ENCODE measurements at regions not wholly inside any gene's neighbourhood (a gene's known extent, or its start where the extent isn't known, plus 50 kb on each side); places are given as distances from the start of the nearest gene placed in this dataset.

- Histone ChIP-seq H3K4ac (ENCODE audit: low read length) (no peak overlapping the region), H3K4me3 (ENCODE audit: low read length in 2 of 2) (no peak overlapping the region), H3K14ac (ENCODE audit: low read length) (no peak overlapping the region), H3K27ac (replicated peaks; ENCODE audit: low read length) (no peak overlapping the region), H3K36me3 (replicated peaks in 1 of 2; ENCODE audit: control insufficient read depth in 2 of 2, insufficient read depth in 2 of 2, low read length in 2 of 2) (no peaks in the 10 kb centered on the region), H3K9ac (ENCODE audit: low read depth, low read length, poor library complexity) (no peak overlapping the region), H3K23ac (ENCODE audit: low read depth, low read length, poor library complexity) (no peak overlapping the region), H2BK120ac (ENCODE audit: low read depth, low read length) (no peak overlapping the region), H2BK12ac (ENCODE audit: low read length) (no peak overlapping the region), H3K79me1 (ENCODE audit: low read depth, low read length) (no peaks in the 10 kb centered on the region), H4K8ac (ENCODE audit: low read depth, low read length) (no peak overlapping the region), H3K27me3 (ENCODE audit: control insufficient read depth in 3 of 3, insufficient read depth in 3 of 3, low read depth in 1 of 3, low read length in 3 of 3) (no peaks in the 10 kb centered on the region), H2AK5ac (ENCODE audit: low read depth, low read length) (no peak overlapping the region), H2BK5ac (ENCODE audit: low read length) (no peak overlapping the region), H3K4me1 (ENCODE audit: control insufficient read depth in 2 of 2, insufficient read depth in 1 of 2, low read depth in 1 of 2, low read length in 2 of 2) (no peaks in the 10 kb centered on the region), H3K18ac (ENCODE audit: low read length) (no peak overlapping the region), H3K9me3 (replicated peaks in 1 of 2; ENCODE audit: control insufficient read depth in 2 of 2, insufficient read depth in 1 of 2, low read depth in 1 of 2, low read length in 2 of 2) (no peaks in the 10 kb centered on the region), H4K91ac (ENCODE audit: low read depth, low read length, poor library complexity) (no peak overlapping the region), H3K4me2 (ENCODE audit: insufficient read depth, low read length, poor library complexity, severe bottlenecking) (no peak overlapping the region), H2BK15ac (ENCODE audit: low read length) (no peak overlapping the region), H2AFZ (ENCODE audit: low read length) (no peak overlapping the region)
- no peak for DNase-seq (ENCODE audit: low spot score)
- WGBS, 2 donors (ENCODE audit: extremely low coverage in 2 of 2, insufficient read length in 2 of 2, insufficient replicate concordance in 1 of 2): no CpG with 5 or more reads among the region's 5 CpGs
Observed at GRCh38 chrX:81996166-81996565, 794.3 kb downstream of the SH3BGRL start.

- Histone ChIP-seq H3K4me3 (ENCODE audit: low read length in 2 of 2) (no peak overlapping the region), H3K18ac (ENCODE audit: low read length) (no peak overlapping the region), H3K79me1 (ENCODE audit: low read depth, low read length) (no peaks in the 10 kb centered on the region), H4K91ac (ENCODE audit: low read depth, low read length, poor library complexity) (no peak overlapping the region), H2BK15ac (ENCODE audit: low read length) (no peak overlapping the region), H4K8ac (ENCODE audit: low read depth, low read length) (no peak overlapping the region), H3K4me1 (ENCODE audit: control insufficient read depth in 2 of 2, insufficient read depth in 1 of 2, low read depth in 1 of 2, low read length in 2 of 2) (no peaks in the 10 kb centered on the region), H2AK5ac (ENCODE audit: low read depth, low read length) (no peak overlapping the region), H3K36me3 (replicated peaks in 1 of 2; ENCODE audit: control insufficient read depth in 2 of 2, insufficient read depth in 2 of 2, low read length in 2 of 2) (no peaks in the 10 kb centered on the region), H3K23ac (ENCODE audit: low read depth, low read length, poor library complexity) (no peak overlapping the region), H3K9ac (ENCODE audit: low read depth, low read length, poor library complexity) (no peak overlapping the region), H3K27ac (replicated peaks; ENCODE audit: low read length) (no peak overlapping the region), H2BK5ac (ENCODE audit: low read length) (no peak overlapping the region), H3K27me3 (ENCODE audit: control insufficient read depth in 3 of 3, insufficient read depth in 3 of 3, low read depth in 1 of 3, low read length in 3 of 3) (no peaks in the 10 kb centered on the region), H3K4me2 (ENCODE audit: insufficient read depth, low read length, poor library complexity, severe bottlenecking) (no peak overlapping the region), H3K4ac (ENCODE audit: low read length) (no peak overlapping the region), H2BK120ac (ENCODE audit: low read depth, low read length) (no peak overlapping the region), H3K9me3 (replicated peaks in 1 of 2; ENCODE audit: control insufficient read depth in 2 of 2, insufficient read depth in 1 of 2, low read depth in 1 of 2, low read length in 2 of 2) (no peaks in the 10 kb centered on the region), H2BK12ac (ENCODE audit: low read length) (no peak overlapping the region), H2AFZ (ENCODE audit: low read length) (no peak overlapping the region), H3K14ac (ENCODE audit: low read length) (no peak overlapping the region)
- no peak for DNase-seq (ENCODE audit: low spot score)
- no CpG with 5 or more reads among the region's 10 CpGs for WGBS, 2 donors (ENCODE audit: extremely low coverage in 2 of 2, insufficient read length in 2 of 2, insufficient replicate concordance in 1 of 2)
Observed at GRCh38 chrX:82029571-82030218, 827.8 kb downstream of the SH3BGRL start.

- no peak for DNase-seq (ENCODE audit: low spot score)
- Histone ChIP-seq H3K27me3 (ENCODE audit: control insufficient read depth in 3 of 3, insufficient read depth in 3 of 3, low read depth in 1 of 3, low read length in 3 of 3) (no peaks in the 10 kb centered on the region), H3K4me3 (ENCODE audit: low read length in 2 of 2) (no peak overlapping the region), H2BK12ac (ENCODE audit: low read length) (no peak overlapping the region), H3K14ac (ENCODE audit: low read length) (no peak overlapping the region), H3K18ac (ENCODE audit: low read length) (no peak overlapping the region), H3K4me2 (ENCODE audit: insufficient read depth, low read length, poor library complexity, severe bottlenecking) (no peak overlapping the region), H3K79me1 (ENCODE audit: low read depth, low read length) (no peaks in the 10 kb centered on the region), H3K27ac (replicated peaks; ENCODE audit: low read length) (no peak overlapping the region), H3K4ac (ENCODE audit: low read length) (no peak overlapping the region), H2AFZ (ENCODE audit: low read length) (no peak overlapping the region), H2BK120ac (ENCODE audit: low read depth, low read length) (no peak overlapping the region), H4K91ac (ENCODE audit: low read depth, low read length, poor library complexity) (no peak overlapping the region), H3K9me3 (replicated peaks in 1 of 2; ENCODE audit: control insufficient read depth in 2 of 2, insufficient read depth in 1 of 2, low read depth in 1 of 2, low read length in 2 of 2) (no peaks in the 10 kb centered on the region), H3K4me1 (ENCODE audit: control insufficient read depth in 2 of 2, insufficient read depth in 1 of 2, low read depth in 1 of 2, low read length in 2 of 2) (no peaks in the 10 kb centered on the region), H3K23ac (ENCODE audit: low read depth, low read length, poor library complexity) (no peak overlapping the region), H3K9ac (ENCODE audit: low read depth, low read length, poor library complexity) (no peak overlapping the region), H2BK5ac (ENCODE audit: low read length) (no peak overlapping the region), H2AK5ac (ENCODE audit: low read depth, low read length) (no peak overlapping the region), H4K8ac (ENCODE audit: low read depth, low read length) (no peak overlapping the region), H3K36me3 (replicated peaks in 1 of 2; ENCODE audit: control insufficient read depth in 2 of 2, insufficient read depth in 2 of 2, low read length in 2 of 2) (no peaks in the 10 kb centered on the region), H2BK15ac (ENCODE audit: low read length) (no peak overlapping the region)
- no CpG with 5 or more reads among the region's 1 CpG for WGBS, 2 donors (ENCODE audit: extremely low coverage in 2 of 2, insufficient read length in 2 of 2, insufficient replicate concordance in 1 of 2)
Observed at GRCh38 chrX:82031250-82031649, 829.3 kb downstream of the SH3BGRL start.

GRCh38 chrX:82038793-82039192 lies 836.9 kb downstream of the SH3BGRL start:
- Histone ChIP-seq H2BK5ac (ENCODE audit: low read length) (no peak overlapping the region), H3K27me3 (ENCODE audit: control insufficient read depth in 3 of 3, insufficient read depth in 3 of 3, low read depth in 1 of 3, low read length in 3 of 3) (no peaks in the 10 kb centered on the region), H3K4me1 (ENCODE audit: control insufficient read depth in 2 of 2, insufficient read depth in 1 of 2, low read depth in 1 of 2, low read length in 2 of 2) (no peaks in the 10 kb centered on the region), H2AK5ac (ENCODE audit: low read depth, low read length) (no peak overlapping the region), H3K79me1 (ENCODE audit: low read depth, low read length) (no peaks in the 10 kb centered on the region), H4K91ac (ENCODE audit: low read depth, low read length, poor library complexity) (no peak overlapping the region), H3K18ac (ENCODE audit: low read length) (no peak overlapping the region), H4K8ac (ENCODE audit: low read depth, low read length) (no peak overlapping the region), H2BK12ac (ENCODE audit: low read length) (no peak overlapping the region), H3K14ac (ENCODE audit: low read length) (no peak overlapping the region), H2AFZ (ENCODE audit: low read length) (no peak overlapping the region), H3K23ac (ENCODE audit: low read depth, low read length, poor library complexity) (no peak overlapping the region), H2BK120ac (ENCODE audit: low read depth, low read length) (no peak overlapping the region), H3K4me3 (ENCODE audit: low read length in 2 of 2) (no peak overlapping the region), H3K27ac (replicated peaks; ENCODE audit: low read length) (no peak overlapping the region), H3K4me2 (ENCODE audit: insufficient read depth, low read length, poor library complexity, severe bottlenecking) (no peak overlapping the region), H3K36me3 (replicated peaks in 1 of 2; ENCODE audit: control insufficient read depth in 2 of 2, insufficient read depth in 2 of 2, low read length in 2 of 2) (no peaks in the 10 kb centered on the region), H2BK15ac (ENCODE audit: low read length) (no peak overlapping the region), H3K9me3 (replicated peaks in 1 of 2; ENCODE audit: control insufficient read depth in 2 of 2, insufficient read depth in 1 of 2, low read depth in 1 of 2, low read length in 2 of 2) (no peaks in the 10 kb centered on the region), H3K4ac (ENCODE audit: low read length) (no peak overlapping the region), H3K9ac (ENCODE audit: low read depth, low read length, poor library complexity) (no peak overlapping the region)
- no CpG with 5 or more reads among the region's 3 CpGs for WGBS, 2 donors (ENCODE audit: extremely low coverage in 2 of 2, insufficient read length in 2 of 2, insufficient replicate concordance in 1 of 2)
- DNase-seq (ENCODE audit: low spot score): no peak

All from neuronal stem cell (in vitro differentiated cells).